NOMO-1 treated with DMSO at 0.1 percent for 48 hours (cell line): ENCODE measurements at regions not wholly inside any gene's neighbourhood (a gene's known extent, or its start where the extent isn't known, plus 50 kb on each side); places are given as distances from the start of the nearest gene placed in this dataset.
"Not testable (repeated sequence)": the region's sequence is repeated elsewhere in the genome, so short reads cannot be mapped to it uniquely, and the experiment has no call there.

Source experiments
- DNase-seq: peaks from one replicate; lab custom pipeline; 2025; ENCODE audit not compliant: unreplicated experiment; lab: John Stamatoyannopoulos, UW

- no peak for DNase-seq
Measured at GRCh38 chr9:115691693-115692092, 461.9 kb upstream of the PAPPA start.

DNA sequence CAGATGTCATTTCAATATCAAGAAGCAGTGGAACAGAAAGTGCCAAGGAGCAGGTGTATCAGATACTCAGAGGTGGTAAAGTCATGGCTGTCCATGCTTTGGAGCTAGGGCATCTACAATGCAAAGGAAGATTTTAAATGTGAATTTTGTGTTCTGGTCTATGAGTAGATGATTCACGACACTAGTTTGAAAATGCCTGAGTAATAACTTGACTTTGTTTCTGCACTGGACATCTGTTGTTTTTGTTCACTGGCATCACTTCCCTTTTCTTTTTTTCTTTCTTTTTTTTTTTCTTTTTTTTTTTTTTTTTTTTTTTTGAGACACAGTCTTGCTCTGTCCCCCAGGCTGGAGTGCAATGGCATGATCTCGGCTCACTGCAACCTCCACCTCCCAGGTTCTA, 460.7 kb upstream of the PAPPA start:
- DNase-seq = not testable (repeated sequence)

- no peak for DNase-seq
Measured at GRCh38 chr9:115694014-115694413, 459.6 kb upstream of the PAPPA start.

DNA sequence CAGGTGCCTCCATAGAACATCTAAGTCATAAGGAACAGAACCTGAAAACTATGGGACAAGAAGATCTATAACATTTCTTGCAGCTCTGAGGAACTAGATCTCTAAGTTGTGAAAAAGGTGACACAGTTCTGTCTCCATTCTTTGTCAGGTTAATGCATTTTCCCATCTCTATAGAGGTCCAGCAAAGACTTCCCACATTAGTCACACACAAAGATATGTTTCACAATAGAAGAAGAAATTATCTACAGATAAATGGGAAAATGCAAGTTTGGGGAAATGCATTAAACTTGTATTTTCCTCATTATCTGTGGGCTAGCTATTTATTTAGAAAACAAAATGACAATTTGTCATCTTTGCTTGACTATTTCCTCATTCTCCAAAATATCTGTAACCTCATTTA, 458.6 kb upstream of the PAPPA start:
- DNase-seq = no peak

- DNase-seq = no peak
Measured at GRCh38 chr9:115712981-115713380, 440.6 kb upstream of the PAPPA start.

- no peak for DNase-seq
Measured at GRCh38 chr9:115715666-115716065, 437.9 kb upstream of the PAPPA start.

GRCh38 chr9:115717298-115717697, 436.3 kb upstream of the PAPPA start:
- no peak for DNase-seq

DNA sequence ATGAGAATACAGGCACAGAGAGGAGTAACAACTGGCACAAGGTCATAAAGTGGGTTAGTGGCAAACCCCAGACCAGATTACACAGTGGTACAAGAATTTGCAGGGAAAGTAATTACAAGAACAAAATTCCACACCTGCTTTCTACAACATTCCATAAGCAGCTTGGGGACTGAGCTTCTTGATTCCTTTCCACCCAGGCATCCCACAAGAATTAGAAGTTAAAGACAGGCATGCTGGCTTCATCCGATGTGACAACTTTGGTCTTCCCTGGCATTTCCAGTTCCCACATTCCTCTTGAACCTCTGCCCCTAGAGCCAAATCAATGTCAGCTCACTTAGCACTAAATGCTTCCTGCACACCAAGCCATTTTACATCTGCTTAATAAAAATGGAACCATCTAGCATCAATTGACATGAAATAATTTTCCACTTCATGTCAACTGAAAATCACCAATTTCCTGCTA, 435.8 kb upstream of the PAPPA start:
- DNase-seq = no peak

DNA sequence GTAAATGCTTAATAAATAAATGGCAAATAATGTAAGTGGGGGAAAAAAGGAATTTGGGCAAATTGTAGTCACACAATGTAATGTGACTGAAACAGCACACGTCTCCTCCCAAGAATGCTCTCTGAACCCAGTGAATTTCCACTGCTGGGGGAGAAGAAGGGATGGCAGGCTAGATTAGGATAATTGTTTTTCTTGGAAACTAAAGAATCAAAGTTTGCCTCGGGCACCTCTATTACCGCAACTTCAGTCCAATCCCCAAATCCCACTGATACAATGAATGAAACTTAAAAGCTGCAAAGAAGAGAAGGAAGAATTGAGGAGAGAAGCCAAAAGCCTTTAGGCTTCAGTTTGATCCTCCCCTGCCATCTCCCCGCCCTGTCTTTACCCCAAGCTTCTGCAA, 423.2 kb upstream of the PAPPA start:
- no peak for DNase-seq

DNA sequence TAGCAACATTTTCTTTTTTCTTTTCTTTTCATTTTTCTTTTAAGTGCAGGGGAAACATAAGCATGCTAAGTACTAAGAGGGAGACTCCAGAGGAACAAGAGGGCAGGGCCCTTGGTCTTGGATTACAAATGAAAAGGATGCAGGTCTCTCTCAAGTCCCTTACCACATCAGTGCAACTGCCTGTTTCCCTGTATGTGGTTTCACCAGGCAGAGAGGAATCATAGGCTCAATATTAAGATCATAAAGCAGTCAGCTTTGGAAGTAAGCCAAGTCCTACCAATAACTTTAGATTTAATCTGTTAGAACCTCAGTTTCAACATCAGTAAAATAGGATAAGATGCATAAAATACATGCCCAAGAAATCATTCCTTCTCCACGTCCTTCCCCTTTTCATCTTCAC, 422.7 kb upstream of the PAPPA start:
- DNase-seq = no peak

- no peak for DNase-seq
Measured at GRCh38 chr9:115733318-115734110, 420.1 kb upstream of the PAPPA start.

DNA sequence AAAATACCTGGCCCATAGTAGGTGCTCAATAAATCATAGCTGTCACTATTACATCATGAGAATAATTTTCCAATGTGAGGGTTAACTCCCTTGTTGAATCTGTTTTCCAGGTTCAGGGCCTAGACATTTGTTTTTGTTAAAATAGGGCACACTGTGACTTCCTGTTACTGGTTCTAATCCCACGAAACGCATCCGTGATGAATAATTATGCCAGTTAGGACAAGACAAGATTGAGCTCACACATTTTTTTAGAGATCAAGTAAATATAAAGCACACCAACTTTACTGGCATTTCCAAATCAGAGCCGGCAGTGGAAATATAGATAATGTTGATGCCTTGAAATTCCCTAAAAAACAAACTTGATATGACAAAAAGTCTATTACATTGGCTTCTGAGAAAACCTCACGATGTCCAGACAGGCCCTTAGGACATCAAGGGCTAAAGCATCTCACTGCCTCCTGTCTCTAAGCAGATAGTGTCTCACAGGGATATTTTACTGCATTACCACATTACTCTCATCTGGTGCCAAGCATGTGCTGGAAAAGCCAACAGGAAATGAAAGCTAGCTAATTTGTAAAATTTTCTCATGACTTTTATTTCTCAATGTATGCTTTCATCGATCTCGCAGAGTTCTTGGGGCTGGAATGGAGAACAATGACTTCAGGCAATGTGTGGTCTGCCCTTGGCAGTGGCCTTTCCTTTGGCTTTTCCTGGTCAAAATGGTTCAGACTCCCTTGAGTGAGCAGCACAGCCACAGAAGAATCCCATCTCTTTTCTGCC, 414.3 kb upstream of the PAPPA start:
- no peak for DNase-seq

DNA sequence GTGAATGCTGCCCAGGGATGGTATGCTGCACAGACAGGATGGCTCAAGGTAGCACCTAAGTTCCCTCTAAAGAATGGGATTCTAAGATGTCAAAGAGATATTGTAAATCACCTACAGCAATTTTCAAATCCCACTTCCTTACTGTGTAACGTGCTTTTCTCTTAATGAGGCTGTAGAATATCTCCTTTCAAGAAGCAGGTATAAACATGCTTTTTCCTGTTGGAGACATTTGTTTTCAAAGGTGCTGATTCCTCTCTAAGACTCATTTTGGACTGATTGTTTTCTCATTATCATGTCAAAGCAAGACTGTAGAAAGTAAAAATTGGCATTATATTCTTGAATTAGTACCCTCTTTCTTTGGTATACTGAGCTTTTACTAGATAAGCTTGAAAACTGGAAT, 412.6 kb upstream of the PAPPA start:
- no peak for DNase-seq

DNA sequence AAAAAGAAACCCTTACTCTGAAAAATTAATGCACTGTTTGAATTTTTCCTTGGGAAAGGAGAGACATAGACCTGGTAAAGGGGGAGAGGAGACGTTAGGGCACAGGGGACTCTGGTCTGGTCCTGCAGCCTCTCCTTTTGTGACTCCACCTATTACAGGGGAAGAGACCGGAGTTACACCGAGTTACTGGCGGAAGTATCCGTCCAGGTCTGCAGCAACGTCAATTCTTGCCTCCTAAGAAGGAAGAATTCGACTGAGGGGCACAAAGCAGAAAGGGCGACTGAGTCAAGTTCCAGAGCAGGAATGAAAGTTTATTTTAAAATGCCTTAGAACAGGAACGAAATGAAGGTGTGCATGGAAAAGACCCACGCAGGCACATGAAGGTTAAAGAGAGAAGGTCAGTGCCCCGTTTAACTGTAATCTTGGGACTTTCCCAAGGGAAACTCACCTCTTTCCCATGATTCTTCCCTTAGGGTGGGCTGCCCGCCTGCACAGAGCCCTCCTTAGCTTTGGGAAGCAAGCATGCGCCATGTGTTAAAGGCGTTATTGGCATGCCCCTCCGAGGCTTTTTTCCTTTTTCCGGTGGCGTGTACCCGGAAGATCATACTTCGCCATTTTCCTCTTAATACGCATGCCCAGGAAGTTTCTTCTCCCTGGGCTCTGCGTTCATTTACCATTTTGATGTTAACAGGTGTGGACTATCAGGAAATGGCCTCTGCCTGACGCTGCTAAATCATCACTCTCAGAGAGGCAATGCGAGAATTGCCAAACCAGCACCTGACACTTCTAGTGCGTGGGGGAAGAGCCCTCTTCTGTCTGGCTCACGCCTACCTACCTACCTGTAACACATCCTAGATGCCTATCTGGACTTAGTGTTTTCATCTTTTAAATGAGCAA, 409.6 kb upstream of the PAPPA start:
- no peak for DNase-seq

- DNase-seq = no peak
Measured at GRCh38 chr9:115746496-115746895, 407.1 kb upstream of the PAPPA start.

- DNase-seq = no peak
Measured at GRCh38 chr9:115747731-115748130, 405.9 kb upstream of the PAPPA start.

GRCh38 chr9:115756736-115757135, 396.9 kb upstream of the PAPPA start:
- no peak for DNase-seq

- no peak for DNase-seq
Measured at GRCh38 chr9:115757461-115757860, 396.1 kb upstream of the PAPPA start.

DNA sequence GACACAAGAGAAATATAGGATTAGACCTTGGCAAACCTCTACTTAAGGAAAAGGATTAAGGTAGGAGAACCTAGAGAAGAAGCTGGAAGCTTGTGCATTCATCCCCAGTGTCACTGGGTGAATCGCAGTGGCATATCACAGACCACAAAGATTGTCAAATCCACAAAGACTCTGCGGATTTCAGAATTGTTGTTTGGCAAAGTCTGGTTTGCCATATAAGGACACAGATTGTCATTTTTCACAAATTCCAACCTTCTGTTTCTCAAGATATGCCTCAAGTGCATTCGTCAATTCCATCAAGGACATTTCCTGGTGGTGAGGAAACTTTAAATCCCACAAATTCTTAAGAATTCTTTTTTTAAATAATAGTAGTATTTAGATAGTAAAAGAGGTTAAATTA, 395.1 kb upstream of the PAPPA start:
- no peak for DNase-seq

DNA sequence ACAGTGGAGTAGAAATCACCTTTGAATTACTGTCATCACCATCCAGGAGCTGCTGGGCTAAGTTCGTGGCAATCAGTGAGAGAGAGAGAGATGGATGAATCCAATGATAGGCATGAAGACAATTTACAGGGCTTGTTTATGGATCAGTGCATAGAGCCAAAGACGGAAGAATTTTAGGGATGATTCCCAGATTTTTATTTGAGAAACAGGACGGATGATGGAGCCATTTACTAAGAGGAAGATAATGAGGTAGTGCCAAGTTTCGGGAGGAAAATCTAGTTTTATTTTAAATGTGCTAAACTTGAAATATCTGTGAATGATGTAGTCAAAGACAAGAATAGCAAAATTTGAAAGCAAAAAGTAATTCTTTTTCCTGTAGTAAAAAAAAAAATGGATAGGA, 394.2 kb upstream of the PAPPA start:
- no peak for DNase-seq

- no peak for DNase-seq
Measured at GRCh38 chr9:115764645-115765044, 388.9 kb upstream of the PAPPA start.
